ENCODE measurements at regions not wholly inside any gene's neighbourhood (a gene's known extent, or its start where the extent isn't known, plus 50 kb on each side); places are given as distances from the start of the nearest gene placed in this dataset.

DNA sequence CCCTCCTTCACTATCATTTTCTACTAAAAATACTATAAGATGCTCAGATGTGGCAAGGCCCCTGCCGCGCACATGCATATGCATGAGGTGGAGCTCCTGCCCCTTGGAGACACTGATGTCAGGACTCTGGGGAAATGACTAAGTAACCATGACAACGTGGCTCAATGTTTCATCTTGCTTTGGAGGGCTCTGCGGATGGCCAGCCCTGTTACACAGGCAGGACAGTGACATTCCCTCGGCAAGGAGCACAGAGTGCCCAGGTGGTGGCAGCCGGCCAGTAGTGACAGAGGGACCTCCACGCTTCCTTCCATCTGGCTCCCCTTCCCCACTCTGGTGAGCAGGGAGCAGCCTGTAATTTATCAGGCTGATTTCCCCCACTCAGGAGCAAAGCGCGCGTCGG, 364.1 kb downstream of the SS18 start:
- Histone ChIP-seq H3K27ac (ENCODE audit: low read depth, low read length) (no peak overlapping the region), H3K4me1 (ENCODE audit: control insufficient read depth, insufficient read depth, low read length) (peaks cover 3% of the 10 kb centered on the region; the same call in 1 of the 2 replicates), H3K9ac (ENCODE audit: low read length) (no peak overlapping the region), H3K27me3 (ENCODE audit: control insufficient read depth, insufficient read depth, low read length) (no peaks in the 10 kb centered on the region), H3K9me3 (ENCODE audit: control insufficient read depth, insufficient read depth, low read depth, low read length) (no peaks in the 10 kb centered on the region), H3K36me3 (ENCODE audit: control insufficient read depth, insufficient read depth, low read length) (no peaks in the 10 kb centered on the region), H3K4me3 (ENCODE audit: low read depth, low read length) (no peak overlapping the region)

DNA sequence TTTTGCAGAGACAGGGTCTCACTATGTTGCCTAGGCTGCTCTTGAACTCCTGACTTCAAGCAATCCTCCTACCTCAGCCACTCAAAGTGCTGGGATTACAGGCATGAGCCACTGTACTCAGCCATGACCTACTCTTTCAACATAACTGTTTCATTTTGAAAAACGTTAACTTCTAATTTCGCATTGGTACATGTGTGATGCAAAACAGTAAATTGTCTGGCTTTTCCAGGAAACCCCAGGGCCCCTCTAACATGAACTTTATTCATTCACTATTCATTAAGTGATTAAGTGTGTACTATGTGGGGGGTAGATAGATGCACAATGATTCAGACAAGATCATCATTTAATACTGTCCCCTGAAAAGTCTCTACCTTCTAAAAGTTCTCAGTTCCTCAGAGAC, 364.9 kb downstream of the SS18 start:
- H3K27ac ChIP-seq (ENCODE audit: low read depth, low read length) = no peak overlapping the region
- H3K36me3 ChIP-seq (ENCODE audit: control insufficient read depth, insufficient read depth, low read length) = no peaks in the 10 kb centered on the region
- H3K4me1 ChIP-seq (ENCODE audit: control insufficient read depth, insufficient read depth, low read length) = peaks cover 3% of the 10 kb centered on the region; the same call in 1 of the 2 replicates
- H3K9ac ChIP-seq (ENCODE audit: low read length) = no peak overlapping the region
- H3K9me3 ChIP-seq (ENCODE audit: control insufficient read depth, insufficient read depth, low read depth, low read length) = no peaks in the 10 kb centered on the region
- H3K4me3 ChIP-seq (ENCODE audit: low read depth, low read length) = no peak overlapping the region
- H3K27me3 ChIP-seq (ENCODE audit: control insufficient read depth, insufficient read depth, low read length) = no peaks in the 10 kb centered on the region

GRCh38 chr18:25724997-25725396, 365.4 kb downstream of the SS18 start:
- H3K27me3 ChIP-seq (ENCODE audit: control insufficient read depth, insufficient read depth, low read length) = no peaks in the 10 kb centered on the region
- no peak overlapping the region for H3K9ac ChIP-seq (ENCODE audit: low read length)

GRCh38 chr18:25724121-25724520, 366.3 kb downstream of the SS18 start:
- Histone ChIP-seq H3K36me3 (ENCODE audit: control insufficient read depth, insufficient read depth, low read length) (no peaks in the 10 kb centered on the region), H3K4me3 (ENCODE audit: low read depth, low read length) (no peak overlapping the region), H3K9ac (ENCODE audit: low read length) (no peak overlapping the region), H3K27ac (ENCODE audit: low read depth, low read length) (no peak overlapping the region), H3K9me3 (ENCODE audit: control insufficient read depth, insufficient read depth, low read depth, low read length) (no peaks in the 10 kb centered on the region), H3K4me1 (ENCODE audit: control insufficient read depth, insufficient read depth, low read length) (peaks cover 3% of the 10 kb centered on the region; the same call in 1 of the 2 replicates), H3K27me3 (ENCODE audit: control insufficient read depth, insufficient read depth, low read length) (no peaks in the 10 kb centered on the region)

More at GRCh38 chr18:25724997-25725396, 365.4 kb downstream of the SS18 start:
- Histone ChIP-seq H3K36me3 (ENCODE audit: control insufficient read depth, insufficient read depth, low read length) (no peaks in the 10 kb centered on the region), H3K4me3 (ENCODE audit: low read depth, low read length) (no peak overlapping the region), H3K27ac (ENCODE audit: low read depth, low read length) (no peak overlapping the region), H3K4me1 (ENCODE audit: control insufficient read depth, insufficient read depth, low read length) (peaks cover 3% of the 10 kb centered on the region; the same call in 1 of the 2 replicates), H3K9me3 (ENCODE audit: control insufficient read depth, insufficient read depth, low read depth, low read length) (no peaks in the 10 kb centered on the region)

DNA sequence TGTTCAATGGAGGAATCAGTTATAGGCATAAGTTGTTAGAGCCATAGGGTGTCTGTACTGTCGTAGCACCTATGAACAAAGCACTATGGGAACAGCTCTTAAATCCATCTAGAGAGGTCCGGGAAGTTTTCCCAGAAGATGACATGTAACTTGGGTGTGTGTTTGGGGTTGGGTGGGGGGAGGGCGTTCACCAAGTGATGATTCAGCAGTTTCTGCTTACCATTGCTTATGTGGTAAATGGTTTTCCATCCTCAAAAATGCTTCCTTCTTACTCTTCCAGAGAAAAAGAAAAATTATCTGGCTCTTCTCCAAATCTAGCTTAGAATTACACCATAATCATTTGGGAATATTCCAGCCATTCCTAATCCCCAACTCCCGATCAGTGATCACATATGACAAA, 361.1 kb upstream of the ZNF521 start:
- Histone ChIP-seq H3K9ac (ENCODE audit: low read length) (no peak overlapping the region), H3K4me1 (ENCODE audit: control insufficient read depth, insufficient read depth, low read length) (no peaks in the 10 kb centered on the region), H3K36me3 (ENCODE audit: control insufficient read depth, insufficient read depth, low read length) (no peaks in the 10 kb centered on the region), H3K9me3 (ENCODE audit: control insufficient read depth, insufficient read depth, low read depth, low read length) (peaks cover 13% of the 10 kb centered on the region), H3K27ac (ENCODE audit: low read depth, low read length) (no peak overlapping the region), H3K4me3 (ENCODE audit: low read depth, low read length) (no peak overlapping the region), H3K27me3 (ENCODE audit: control insufficient read depth, insufficient read depth, low read length) (no peaks in the 10 kb centered on the region)

GRCh38 chr18:25710981-25711380, 359.0 kb upstream of the ZNF521 start:
- no peaks in the 10 kb centered on the region for H3K4me1 ChIP-seq (ENCODE audit: control insufficient read depth, insufficient read depth, low read length)
- H3K9ac ChIP-seq (ENCODE audit: low read length) = no peak overlapping the region
- H3K36me3 ChIP-seq (ENCODE audit: control insufficient read depth, insufficient read depth, low read length) = no peaks in the 10 kb centered on the region
- H3K27me3 ChIP-seq (ENCODE audit: control insufficient read depth, insufficient read depth, low read length) = no peaks in the 10 kb centered on the region
- H3K9me3 ChIP-seq (ENCODE audit: control insufficient read depth, insufficient read depth, low read depth, low read length) = peaks cover 11% of the 10 kb centered on the region
- H3K4me3 ChIP-seq (ENCODE audit: low read depth, low read length) = no peak overlapping the region
- no peak overlapping the region for H3K27ac ChIP-seq (ENCODE audit: low read depth, low read length)

GRCh38 chr18:25705650-25706049, 353.7 kb upstream of the ZNF521 start:
- Histone ChIP-seq H3K9me3 (ENCODE audit: control insufficient read depth, insufficient read depth, low read depth, low read length) (no peaks in the 10 kb centered on the region), H3K27ac (ENCODE audit: low read depth, low read length) (no peak overlapping the region), H3K9ac (ENCODE audit: low read length) (no peak overlapping the region), H3K36me3 (ENCODE audit: control insufficient read depth, insufficient read depth, low read length) (no peaks in the 10 kb centered on the region), H3K4me1 (ENCODE audit: control insufficient read depth, insufficient read depth, low read length) (no peaks in the 10 kb centered on the region), H3K27me3 (ENCODE audit: control insufficient read depth, insufficient read depth, low read length) (no peaks in the 10 kb centered on the region), H3K4me3 (ENCODE audit: low read depth, low read length) (no peak overlapping the region)

DNA sequence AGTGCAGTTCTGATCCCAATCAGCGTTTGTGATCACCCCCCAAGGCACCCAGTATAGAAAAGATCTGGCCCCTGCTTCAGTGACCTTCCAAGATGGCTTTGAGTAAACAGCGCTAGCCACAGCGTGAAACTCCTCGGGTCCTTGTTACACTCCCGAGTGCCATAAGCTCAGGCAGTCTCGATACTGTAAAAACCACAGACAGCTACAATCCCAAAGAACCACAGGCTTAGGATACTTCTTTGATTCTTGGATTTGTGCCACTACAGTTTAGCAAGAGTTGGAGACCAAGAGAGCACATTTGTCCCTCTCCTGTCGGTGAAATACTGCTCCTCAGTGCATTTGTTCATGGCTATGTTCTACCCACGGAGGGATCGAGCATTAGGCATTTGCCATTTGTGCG, 352.5 kb upstream of the ZNF521 start:
- Histone ChIP-seq H3K9ac (ENCODE audit: low read length) (no peak overlapping the region), H3K4me3 (ENCODE audit: low read depth, low read length) (no peak overlapping the region), H3K9me3 (ENCODE audit: control insufficient read depth, insufficient read depth, low read depth, low read length) (no peaks in the 10 kb centered on the region), H3K27me3 (ENCODE audit: control insufficient read depth, insufficient read depth, low read length) (no peaks in the 10 kb centered on the region), H3K27ac (ENCODE audit: low read depth, low read length) (no peak overlapping the region), H3K4me1 (ENCODE audit: control insufficient read depth, insufficient read depth, low read length) (no peaks in the 10 kb centered on the region), H3K36me3 (ENCODE audit: control insufficient read depth, insufficient read depth, low read length) (no peaks in the 10 kb centered on the region)

- H3K4me3 ChIP-seq (ENCODE audit: low read depth, low read length) = no peak overlapping the region
- no peaks in the 10 kb centered on the region for H3K9me3 ChIP-seq (ENCODE audit: control insufficient read depth, insufficient read depth, low read depth, low read length)
- no peaks in the 10 kb centered on the region for H3K36me3 ChIP-seq (ENCODE audit: control insufficient read depth, insufficient read depth, low read length)
- no peaks in the 10 kb centered on the region for H3K27me3 ChIP-seq (ENCODE audit: control insufficient read depth, insufficient read depth, low read length)
- no peak overlapping the region for H3K27ac ChIP-seq (ENCODE audit: low read depth, low read length)
- no peaks in the 10 kb centered on the region for H3K4me1 ChIP-seq (ENCODE audit: control insufficient read depth, insufficient read depth, low read length)
- no peak overlapping the region for H3K9ac ChIP-seq (ENCODE audit: low read length)
These were observed 352.1 kb upstream of the ZNF521 start for GRCh38 chr18:25704071-25704470.

- H3K27ac ChIP-seq (ENCODE audit: low read depth, low read length) = no peak overlapping the region
- H3K9ac ChIP-seq (ENCODE audit: low read length) = no peak overlapping the region
- H3K27me3 ChIP-seq (ENCODE audit: control insufficient read depth, insufficient read depth, low read length) = no peaks in the 10 kb centered on the region
- H3K36me3 ChIP-seq (ENCODE audit: control insufficient read depth, insufficient read depth, low read length) = no peaks in the 10 kb centered on the region
- H3K4me3 ChIP-seq (ENCODE audit: low read depth, low read length) = no peak overlapping the region
- no peaks in the 10 kb centered on the region for H3K4me1 ChIP-seq (ENCODE audit: control insufficient read depth, insufficient read depth, low read length)
- H3K9me3 ChIP-seq (ENCODE audit: control insufficient read depth, insufficient read depth, low read depth, low read length) = no peaks in the 10 kb centered on the region
These were observed 349.9 kb upstream of the ZNF521 start for GRCh38 chr18:25701821-25702220.

DNA sequence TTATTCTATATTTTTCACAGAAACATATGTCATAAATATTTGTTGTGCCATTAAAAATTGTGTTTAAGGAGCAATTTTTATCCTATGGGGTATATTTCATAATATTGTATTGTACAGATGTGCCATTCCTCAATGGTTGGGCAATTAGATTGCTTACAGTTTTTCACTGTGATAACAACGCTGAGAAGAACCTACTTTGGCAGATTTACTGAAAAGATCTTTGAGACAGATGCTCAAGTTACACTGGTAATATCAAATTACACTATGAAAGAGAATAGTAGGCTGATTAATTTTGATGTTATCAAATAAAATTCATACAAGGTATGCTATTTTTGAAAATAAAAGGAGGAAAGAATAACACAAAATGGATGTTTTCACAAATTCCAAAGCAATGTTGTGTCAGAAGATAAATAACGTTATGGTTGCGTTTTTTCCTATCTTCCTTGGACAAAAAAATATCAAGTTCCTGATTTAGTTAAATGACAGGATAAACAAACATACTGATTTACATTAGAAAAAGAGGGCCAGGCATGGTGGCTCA, 335.1 kb upstream of the ZNF521 start:
- Histone ChIP-seq H3K4me3 (ENCODE audit: low read depth, low read length) (no peak overlapping the region), H3K9ac (ENCODE audit: low read length) (no peak overlapping the region), H3K27ac (ENCODE audit: low read depth, low read length) (no peak overlapping the region), H3K4me1 (ENCODE audit: control insufficient read depth, insufficient read depth, low read length) (no peaks in the 10 kb centered on the region), H3K27me3 (ENCODE audit: control insufficient read depth, insufficient read depth, low read length) (no peaks in the 10 kb centered on the region), H3K9me3 (ENCODE audit: control insufficient read depth, insufficient read depth, low read depth, low read length) (no peaks in the 10 kb centered on the region), H3K36me3 (ENCODE audit: control insufficient read depth, insufficient read depth, low read length) (no peaks in the 10 kb centered on the region)

DNA sequence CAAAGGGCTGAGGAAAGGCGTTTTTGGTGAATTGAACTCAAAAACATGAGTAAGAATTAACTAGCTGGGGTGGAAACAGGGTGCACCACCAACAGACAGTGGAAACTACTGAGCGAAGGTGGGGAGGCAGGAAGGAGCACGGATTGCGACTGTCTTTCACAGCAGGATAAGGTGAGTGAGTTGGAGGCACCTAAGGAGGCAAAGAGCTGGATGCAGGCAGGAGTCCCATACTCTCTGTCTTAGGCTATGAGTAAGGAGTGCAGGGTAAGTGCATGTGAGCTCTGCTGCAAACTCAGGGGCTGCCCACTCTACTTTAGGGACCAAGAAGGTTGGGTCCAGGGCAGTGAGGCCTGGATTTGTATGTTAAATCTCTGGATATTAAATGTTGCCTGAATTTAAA, 333.1 kb upstream of the ZNF521 start:
- Histone ChIP-seq H3K4me1 (ENCODE audit: control insufficient read depth, insufficient read depth, low read length) (no peaks in the 10 kb centered on the region), H3K27ac (ENCODE audit: low read depth, low read length) (no peak overlapping the region), H3K9ac (ENCODE audit: low read length) (no peak overlapping the region), H3K36me3 (ENCODE audit: control insufficient read depth, insufficient read depth, low read length) (no peaks in the 10 kb centered on the region), H3K4me3 (ENCODE audit: low read depth, low read length) (no peak overlapping the region), H3K9me3 (ENCODE audit: control insufficient read depth, insufficient read depth, low read depth, low read length) (no peaks in the 10 kb centered on the region), H3K27me3 (ENCODE audit: control insufficient read depth, insufficient read depth, low read length) (no peaks in the 10 kb centered on the region)

Measured in HUES6 (cell line).